NCI-H1694 (cell line): ENCODE measurements at regions not wholly inside any gene's neighbourhood (a gene's known extent, or its start where the extent isn't known, plus 50 kb on each side); places are given as distances from the start of the nearest gene placed in this dataset.

Source experiments
- DNase-seq: peaks from one replicate; lab custom pipeline; 2025; lab: John Stamatoyannopoulos, UW

- DNase-seq: no peak
These were observed 115.9 kb downstream of the OMA1 start for GRCh38 chr1:58430421-58431275.

GRCh38 chr1:58426918-58427317 lies 119.6 kb downstream of the OMA1 start:
- DNase-seq: no peak

- no peak for DNase-seq
These were observed 124.1 kb downstream of the OMA1 start for GRCh38 chr1:58422436-58422835.

- DNase-seq: no peak
These were observed 128.0 kb downstream of the OMA1 start for GRCh38 chr1:58418283-58419228.

GRCh38 chr1:58412071-58412580 lies 134.4 kb downstream of the OMA1 start:
- DNase-seq: no peak

- no peak for DNase-seq
These were observed 136.6 kb downstream of the OMA1 start for GRCh38 chr1:58409890-58410289.

GRCh38 chr1:58409336-58409735 lies 137.2 kb downstream of the OMA1 start:
- DNase-seq: no peak

GRCh38 chr1:58406301-58407071 lies 140.0 kb downstream of the OMA1 start:
- DNase-seq: no peak

- DNase-seq: no peak
These were observed 140.9 kb downstream of the OMA1 start for GRCh38 chr1:58405660-58406059.

- DNase-seq: no peak
These were observed 142.6 kb downstream of the OMA1 start for GRCh38 chr1:58403894-58404293.

- DNase-seq: no peak
These were observed 144.1 kb downstream of the OMA1 start for GRCh38 chr1:58402444-58402843.

- no peak for DNase-seq
These were observed 144.5 kb downstream of the OMA1 start for GRCh38 chr1:58401991-58402390.

- DNase-seq: no peak
These were observed 147.3 kb downstream of the OMA1 start for GRCh38 chr1:58399176-58399575.

GRCh38 chr1:58398714-58399113 lies 147.8 kb downstream of the OMA1 start:
- no peak for DNase-seq

GRCh38 chr1:58397187-58397820 lies 149.2 kb downstream of the OMA1 start:
- DNase-seq: no peak

GRCh38 chr1:58396150-58396549 lies 150.4 kb downstream of the OMA1 start:
- no peak for DNase-seq

- no peak for DNase-seq
These were observed 151.2 kb downstream of the OMA1 start for GRCh38 chr1:58395355-58395754.

- DNase-seq: no peak
These were observed 154.4 kb downstream of the OMA1 start for GRCh38 chr1:58392083-58392482.

- DNase-seq: no peak
These were observed 155.0 kb downstream of the OMA1 start for GRCh38 chr1:58391514-58391913.

GRCh38 chr1:58391056-58391455 lies 155.5 kb downstream of the OMA1 start:
- no peak for DNase-seq

- DNase-seq: no peak
These were observed 156.4 kb downstream of the OMA1 start for GRCh38 chr1:58390091-58390490.
